Fibroblast of skin of abdomen (primary cell): ENCODE measurements at regions not wholly inside any gene's neighbourhood (a gene's known extent, or its start where the extent isn't known, plus 50 kb on each side); places are given as distances from the start of the nearest gene placed in this dataset.
"Not testable (repeated sequence)": the region's sequence is repeated elsewhere in the genome, so short reads cannot be mapped to it uniquely, and the experiment has no call there.

Source experiments
- DNase-seq: peaks from one replicate; pipeline ENCODE4 v3.0.0-alpha.2; 2013

- no peak for DNase-seq
These were observed 300.4 kb upstream of the POU1F1 start for GRCh38 chr3:87576752-87577151.

- DNase-seq = no peak
These were observed 299.2 kb upstream of the POU1F1 start for GRCh38 chr3:87575550-87575949.

- DNase-seq = no peak
These were observed 291.9 kb upstream of the POU1F1 start for GRCh38 chr3:87568331-87568730.

GRCh38 chr3:87564438-87564837 lies 288.1 kb upstream of the POU1F1 start:
- DNase-seq = no peak

- no peak for DNase-seq
These were observed 287.3 kb upstream of the POU1F1 start for GRCh38 chr3:87563712-87564111.

- no peak for DNase-seq
These were observed 282.1 kb upstream of the POU1F1 start for GRCh38 chr3:87558492-87558891.

GRCh38 chr3:87555290-87555689 lies 278.9 kb upstream of the POU1F1 start:
- DNase-seq = no peak

- no peak for DNase-seq
These were observed 276.7 kb upstream of the POU1F1 start for GRCh38 chr3:87553058-87553457.

- DNase-seq = no peak
These were observed 274.5 kb upstream of the POU1F1 start for GRCh38 chr3:87550892-87551291.

GRCh38 chr3:87549208-87549607 lies 272.8 kb upstream of the POU1F1 start:
- no peak for DNase-seq

- no peak for DNase-seq
These were observed 271.9 kb upstream of the POU1F1 start for GRCh38 chr3:87548271-87548670.

- DNase-seq = no peak
These were observed 269.8 kb upstream of the POU1F1 start for GRCh38 chr3:87546216-87546615.

GRCh38 chr3:87543408-87543807 lies 267.0 kb upstream of the POU1F1 start:
- not testable (repeated sequence) for DNase-seq

- no peak for DNase-seq
These were observed 265.3 kb upstream of the POU1F1 start for GRCh38 chr3:87541723-87542122.

GRCh38 chr3:87538722-87539121 lies 262.3 kb upstream of the POU1F1 start:
- DNase-seq = not testable (repeated sequence)

- no peak for DNase-seq
These were observed 233.0 kb upstream of the POU1F1 start for GRCh38 chr3:87509401-87509800.

- DNase-seq = no peak
These were observed 232.5 kb upstream of the POU1F1 start for GRCh38 chr3:87508921-87509320.

GRCh38 chr3:87507753-87508152 lies 231.4 kb upstream of the POU1F1 start:
- no peak for DNase-seq

GRCh38 chr3:87503900-87504498 lies 227.6 kb upstream of the POU1F1 start:
- DNase-seq = peak; percentile 77

- no peak for DNase-seq
These were observed 224.7 kb upstream of the POU1F1 start for GRCh38 chr3:87501076-87501475.

GRCh38 chr3:87498358-87499080 lies 222.1 kb upstream of the POU1F1 start:
- DNase-seq = no peak

- DNase-seq = no peak
These were observed 219.6 kb upstream of the POU1F1 start for GRCh38 chr3:87495938-87496337.

- DNase-seq = no peak
These were observed 217.9 kb upstream of the POU1F1 start for GRCh38 chr3:87494264-87494663.

- DNase-seq = no peak
These were observed 215.5 kb upstream of the POU1F1 start for GRCh38 chr3:87491843-87492242.

- DNase-seq = no peak
These were observed 213.5 kb upstream of the POU1F1 start for GRCh38 chr3:87489892-87490291.
